ENCODE measurements at regions not wholly inside any gene's neighbourhood (a gene's known extent, or its start where the extent isn't known, plus 50 kb on each side); places are given as distances from the start of the nearest gene placed in this dataset.

DNA sequence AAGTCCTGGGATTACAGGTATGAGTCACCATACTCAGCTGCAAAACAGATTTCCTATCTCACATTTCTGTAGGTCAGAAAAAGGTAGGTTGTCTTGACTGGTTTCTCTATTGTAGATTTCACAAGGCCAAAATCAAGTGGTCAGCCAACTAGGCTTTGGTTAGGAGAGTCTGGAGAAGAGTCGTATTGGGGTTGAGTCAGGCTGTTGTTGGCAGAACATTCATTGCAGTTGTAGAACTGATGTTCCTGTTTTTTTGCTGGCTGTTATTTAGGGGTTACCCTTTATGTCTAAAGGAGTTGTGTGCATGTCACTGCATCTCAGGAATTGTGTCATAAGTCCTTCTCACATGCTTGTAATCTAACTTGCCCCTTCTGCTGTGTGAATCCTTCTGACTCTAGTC, 814.2 kb upstream of the GRAMD2B start:
- TF ChIP-seq, protein P1, sequence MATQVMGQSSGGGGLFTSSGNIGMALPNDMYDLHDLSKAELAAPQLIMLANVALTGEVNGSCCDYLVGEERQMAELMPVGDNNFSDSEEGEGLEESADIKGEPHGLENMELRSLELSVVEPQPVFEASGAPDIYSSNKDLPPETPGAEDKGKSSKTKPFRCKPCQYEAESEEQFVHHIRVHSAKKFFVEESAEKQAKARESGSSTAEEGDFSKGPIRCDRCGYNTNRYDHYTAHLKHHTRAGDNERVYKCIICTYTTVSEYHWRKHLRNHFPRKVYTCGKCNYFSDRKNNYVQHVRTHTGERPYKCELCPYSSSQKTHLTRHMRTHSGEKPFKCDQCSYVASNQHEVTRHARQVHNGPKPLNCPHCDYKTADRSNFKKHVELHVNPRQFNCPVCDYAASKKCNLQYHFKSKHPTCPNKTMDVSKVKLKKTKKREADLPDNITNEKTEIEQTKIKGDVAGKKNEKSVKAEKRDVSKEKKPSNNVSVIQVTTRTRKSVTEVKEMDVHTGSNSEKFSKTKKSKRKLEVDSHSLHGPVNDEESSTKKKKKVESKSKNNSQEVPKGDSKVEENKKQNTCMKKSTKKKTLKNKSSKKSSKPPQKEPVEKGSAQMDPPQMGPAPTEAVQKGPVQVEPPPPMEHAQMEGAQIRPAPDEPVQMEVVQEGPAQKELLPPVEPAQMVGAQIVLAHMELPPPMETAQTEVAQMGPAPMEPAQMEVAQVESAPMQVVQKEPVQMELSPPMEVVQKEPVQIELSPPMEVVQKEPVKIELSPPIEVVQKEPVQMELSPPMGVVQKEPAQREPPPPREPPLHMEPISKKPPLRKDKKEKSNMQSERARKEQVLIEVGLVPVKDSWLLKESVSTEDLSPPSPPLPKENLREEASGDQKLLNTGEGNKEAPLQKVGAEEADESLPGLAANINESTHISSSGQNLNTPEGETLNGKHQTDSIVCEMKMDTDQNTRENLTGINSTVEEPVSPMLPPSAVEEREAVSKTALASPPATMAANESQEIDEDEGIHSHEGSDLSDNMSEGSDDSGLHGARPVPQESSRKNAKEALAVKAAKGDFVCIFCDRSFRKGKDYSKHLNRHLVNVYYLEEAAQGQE (IDR thresholded peaks at IDR 0.05; ENCODE audit: insufficient read depth in 1 of 2, low read depth in 2 of 2, low read length in 1 of 2) = no peak
- TF ChIP-seq POLR2AphosphoS5 (IDR thresholded peaks at IDR 0.05; ENCODE audit: low read depth, low read length) (no peak), SIN3A (IDR thresholded peaks at IDR 0.05; ENCODE audit: borderline replicate concordance, insufficient read depth, low read depth, low read length) (no peak)
- TF ChIP-seq, protein P2, sequence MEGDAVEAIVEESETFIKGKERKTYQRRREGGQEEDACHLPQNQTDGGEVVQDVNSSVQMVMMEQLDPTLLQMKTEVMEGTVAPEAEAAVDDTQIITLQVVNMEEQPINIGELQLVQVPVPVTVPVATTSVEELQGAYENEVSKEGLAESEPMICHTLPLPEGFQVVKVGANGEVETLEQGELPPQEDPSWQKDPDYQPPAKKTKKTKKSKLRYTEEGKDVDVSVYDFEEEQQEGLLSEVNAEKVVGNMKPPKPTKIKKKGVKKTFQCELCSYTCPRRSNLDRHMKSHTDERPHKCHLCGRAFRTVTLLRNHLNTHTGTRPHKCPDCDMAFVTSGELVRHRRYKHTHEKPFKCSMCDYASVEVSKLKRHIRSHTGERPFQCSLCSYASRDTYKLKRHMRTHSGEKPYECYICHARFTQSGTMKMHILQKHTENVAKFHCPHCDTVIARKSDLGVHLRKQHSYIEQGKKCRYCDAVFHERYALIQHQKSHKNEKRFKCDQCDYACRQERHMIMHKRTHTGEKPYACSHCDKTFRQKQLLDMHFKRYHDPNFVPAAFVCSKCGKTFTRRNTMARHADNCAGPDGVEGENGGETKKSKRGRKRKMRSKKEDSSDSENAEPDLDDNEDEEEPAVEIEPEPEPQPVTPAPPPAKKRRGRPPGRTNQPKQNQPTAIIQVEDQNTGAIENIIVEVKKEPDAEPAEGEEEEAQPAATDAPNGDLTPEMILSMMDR (IDR thresholded peaks at IDR 0.05) = no peak
